GM10266 (cell line): ENCODE measurements at regions not wholly inside any gene's neighbourhood (a gene's known extent, or its start where the extent isn't known, plus 50 kb on each side); places are given as distances from the start of the nearest gene placed in this dataset.

ENCODE experiments used
- DNase-seq: peaks from one replicate; pipeline ENCODE4 v3.0.0; 2012; ENCODE audit errors: extremely low spot score
- CTCF ChIP-seq: IDR thresholded peaks from 2 replicates; pipeline ENCODE4 v1.5.1; 2012; ENCODE audit warnings: mild to moderate bottlenecking, low read depth; ENCODE audit not compliant: control insufficient read depth, insufficient read depth; ENCODE audit errors: missing control alignments

GRCh38 chr15:70262171-70262570, 164.5 kb upstream of the TLE3 start:
- no peak for DNase-seq
- no peak for TF ChIP-seq CTCF

GRCh38 chr15:70261083-70261482, 163.4 kb upstream of the TLE3 start:
- no peak for TF ChIP-seq CTCF
- DNase-seq, result no peak

- no peak for DNase-seq
- TF ChIP-seq CTCF, result no peak
Observed at GRCh38 chr15:70260580-70260979, 162.9 kb upstream of the TLE3 start.

- peak; percentile 17 for TF ChIP-seq CTCF
- no peak for DNase-seq
Observed at GRCh38 chr15:70259640-70260508, 162.2 kb upstream of the TLE3 start.

GRCh38 chr15:70259028-70259424, 161.3 kb upstream of the TLE3 start:
- no peak for DNase-seq
- TF ChIP-seq CTCF, result no peak

- TF ChIP-seq CTCF, result no peak
- peak; percentile 46 for DNase-seq
Observed at GRCh38 chr15:70258369-70259027, 160.8 kb upstream of the TLE3 start.
